ENCODE measurements at regions not wholly inside any gene's neighbourhood (a gene's known extent, or its start where the extent isn't known, plus 50 kb on each side); places are given as distances from the start of the nearest gene placed in this dataset.

GRCh38 chr2:147109291-147109690, 735.5 kb upstream of the ACVR2A start:
- no peaks in the 10 kb centered on the region for H3K36me3 ChIP-seq (ENCODE audit: control insufficient read depth in 2 of 2, insufficient read depth in 1 of 2, low read length in 2 of 2)

GRCh38 chr2:147108548-147108947, 736.3 kb upstream of the ACVR2A start:
- Histone ChIP-seq H3K27ac (ENCODE audit: extremely low read depth, low read depth, low read length) (no peak overlapping the region), H3K36me3 (ENCODE audit: control insufficient read depth in 2 of 2, insufficient read depth in 1 of 2, low read length in 2 of 2) (no peaks in the 10 kb centered on the region), H3K4me1 (ENCODE audit: control insufficient read depth, insufficient read depth, low read length) (no peaks in the 10 kb centered on the region), H3K9me3 (ENCODE audit: control insufficient read depth, insufficient read depth, low read depth, low read length) (no peaks in the 10 kb centered on the region), H3K4me3 (ENCODE audit: low read depth, low read length) (no peak overlapping the region)
- CTCF ChIA-PET = interaction anchor here (3.1 kb wide), 1 partner anchor 25 kb away, joined by 9 read pairs; no protein-coding TSS in a partner anchor
- POLR2A ChIA-PET = no interaction called here
- TF ChIP-seq ZBTB10 (tag by site-specific recombination; IDR thresholded peaks at IDR 0.05) (no peak), ZSCAN16 (tag by site-specific recombination; IDR thresholded peaks at IDR 0.05) (no peak), FEZF1 (tag by site-specific recombination; IDR thresholded peaks at IDR 0.05) (no peak), ZNF654 (tag by site-specific recombination; IDR thresholded peaks at IDR 0.05; ENCODE audit: low read depth) (no peak), INSM2 (tag by site-specific recombination; IDR thresholded peaks at IDR 0.05) (no peak)
- TF ChIP-seq, protein P1, sequence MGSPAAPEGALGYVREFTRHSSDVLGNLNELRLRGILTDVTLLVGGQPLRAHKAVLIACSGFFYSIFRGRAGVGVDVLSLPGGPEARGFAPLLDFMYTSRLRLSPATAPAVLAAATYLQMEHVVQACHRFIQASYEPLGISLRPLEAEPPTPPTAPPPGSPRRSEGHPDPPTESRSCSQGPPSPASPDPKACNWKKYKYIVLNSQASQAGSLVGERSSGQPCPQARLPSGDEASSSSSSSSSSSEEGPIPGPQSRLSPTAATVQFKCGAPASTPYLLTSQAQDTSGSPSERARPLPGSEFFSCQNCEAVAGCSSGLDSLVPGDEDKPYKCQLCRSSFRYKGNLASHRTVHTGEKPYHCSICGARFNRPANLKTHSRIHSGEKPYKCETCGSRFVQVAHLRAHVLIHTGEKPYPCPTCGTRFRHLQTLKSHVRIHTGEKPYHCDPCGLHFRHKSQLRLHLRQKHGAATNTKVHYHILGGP (tag by site-specific recombination; IDR thresholded peaks at IDR 0.05) = no peak
- TF ChIP-seq, protein P2, sequence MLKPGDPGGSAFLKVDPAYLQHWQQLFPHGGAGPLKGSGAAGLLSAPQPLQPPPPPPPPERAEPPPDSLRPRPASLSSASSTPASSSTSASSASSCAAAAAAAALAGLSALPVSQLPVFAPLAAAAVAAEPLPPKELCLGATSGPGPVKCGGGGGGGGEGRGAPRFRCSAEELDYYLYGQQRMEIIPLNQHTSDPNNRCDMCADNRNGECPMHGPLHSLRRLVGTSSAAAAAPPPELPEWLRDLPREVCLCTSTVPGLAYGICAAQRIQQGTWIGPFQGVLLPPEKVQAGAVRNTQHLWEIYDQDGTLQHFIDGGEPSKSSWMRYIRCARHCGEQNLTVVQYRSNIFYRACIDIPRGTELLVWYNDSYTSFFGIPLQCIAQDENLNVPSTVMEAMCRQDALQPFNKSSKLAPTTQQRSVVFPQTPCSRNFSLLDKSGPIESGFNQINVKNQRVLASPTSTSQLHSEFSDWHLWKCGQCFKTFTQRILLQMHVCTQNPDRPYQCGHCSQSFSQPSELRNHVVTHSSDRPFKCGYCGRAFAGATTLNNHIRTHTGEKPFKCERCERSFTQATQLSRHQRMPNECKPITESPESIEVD (tag by site-specific recombination; IDR thresholded peaks at IDR 0.05) = no peak

More at GRCh38 chr2:147109291-147109690, 735.5 kb upstream of the ACVR2A start:
- ChIA-PET POLR2A (no interaction called here), CTCF (interaction anchor here (3.1 kb wide), 1 partner anchor 26 kb away, joined by 9 read pairs; no protein-coding TSS in a partner anchor)
- Histone ChIP-seq H3K4me1 (ENCODE audit: control insufficient read depth, insufficient read depth, low read length) (no peaks in the 10 kb centered on the region), H3K9me3 (ENCODE audit: control insufficient read depth, insufficient read depth, low read depth, low read length) (no peaks in the 10 kb centered on the region), H3K4me3 (ENCODE audit: low read depth, low read length) (no peak overlapping the region), H3K27ac (ENCODE audit: extremely low read depth, low read depth, low read length) (no peak overlapping the region)
- no peak for TF ChIP-seq ZNF626 (tag by site-specific recombination; IDR thresholded peaks at IDR 0.05)
- TF ChIP-seq ZXDB (tag by site-specific recombination; IDR thresholded peaks at IDR 0.05) = no peak
- TF ChIP-seq, protein P3, sequence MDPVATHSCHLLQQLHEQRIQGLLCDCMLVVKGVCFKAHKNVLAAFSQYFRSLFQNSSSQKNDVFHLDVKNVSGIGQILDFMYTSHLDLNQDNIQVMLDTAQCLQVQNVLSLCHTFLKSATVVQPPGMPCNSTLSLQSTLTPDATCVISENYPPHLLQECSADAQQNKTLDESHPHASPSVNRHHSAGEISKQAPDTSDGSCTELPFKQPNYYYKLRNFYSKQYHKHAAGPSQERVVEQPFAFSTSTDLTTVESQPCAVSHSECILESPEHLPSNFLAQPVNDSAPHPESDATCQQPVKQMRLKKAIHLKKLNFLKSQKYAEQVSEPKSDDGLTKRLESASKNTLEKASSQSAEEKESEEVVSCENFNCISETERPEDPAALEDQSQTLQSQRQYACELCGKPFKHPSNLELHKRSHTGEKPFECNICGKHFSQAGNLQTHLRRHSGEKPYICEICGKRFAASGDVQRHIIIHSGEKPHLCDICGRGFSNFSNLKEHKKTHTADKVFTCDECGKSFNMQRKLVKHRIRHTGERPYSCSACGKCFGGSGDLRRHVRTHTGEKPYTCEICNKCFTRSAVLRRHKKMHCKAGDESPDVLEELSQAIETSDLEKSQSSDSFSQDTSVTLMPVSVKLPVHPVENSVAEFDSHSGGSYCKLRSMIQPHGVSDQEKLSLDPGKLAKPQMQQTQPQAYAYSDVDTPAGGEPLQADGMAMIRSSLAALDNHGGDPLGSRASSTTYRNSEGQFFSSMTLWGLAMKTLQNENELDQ (tag by site-specific recombination; IDR thresholded peaks at IDR 0.05; ENCODE audit: low read depth) = no peak
- no peak for TF ChIP-seq ZNF658 (tag by site-specific recombination; IDR thresholded peaks at IDR 0.05)
- TF ChIP-seq, protein P4, sequence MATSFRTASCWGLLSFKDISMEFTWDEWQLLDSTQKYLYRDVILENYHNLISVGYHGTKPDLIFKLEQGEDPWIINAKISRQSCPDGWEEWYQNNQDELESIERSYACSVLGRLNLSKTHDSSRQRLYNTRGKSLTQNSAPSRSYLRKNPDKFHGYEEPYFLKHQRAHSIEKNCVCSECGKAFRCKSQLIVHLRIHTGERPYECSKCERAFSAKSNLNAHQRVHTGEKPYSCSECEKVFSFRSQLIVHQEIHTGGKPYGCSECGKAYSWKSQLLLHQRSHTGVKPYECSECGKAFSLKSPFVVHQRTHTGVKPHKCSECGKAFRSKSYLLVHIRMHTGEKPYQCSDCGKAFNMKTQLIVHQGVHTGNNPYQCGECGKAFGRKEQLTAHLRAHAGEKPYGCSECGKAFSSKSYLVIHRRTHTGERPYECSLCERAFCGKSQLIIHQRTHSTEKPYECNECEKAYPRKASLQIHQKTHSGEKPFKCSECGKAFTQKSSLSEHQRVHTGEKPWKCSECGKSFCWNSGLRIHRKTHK (tag by site-specific recombination; IDR thresholded peaks at IDR 0.05) = no peak
- no peak for TF ChIP-seq ZNF266 (tag by site-specific recombination; IDR thresholded peaks at IDR 0.05; ENCODE audit: low read depth)
- no peak for TF ChIP-seq ZNF404 (tag by site-specific recombination; IDR thresholded peaks at IDR 0.05)
- no peak for TF ChIP-seq ZNF24 (tag by site-specific recombination; IDR thresholded peaks at IDR 0.05)
- no peak for TF ChIP-seq ZNF654 (tag by site-specific recombination; IDR thresholded peaks at IDR 0.05; ENCODE audit: low read depth)
- TF ChIP-seq ZNF776 (tag by site-specific recombination; IDR thresholded peaks at IDR 0.05; ENCODE audit: borderline replicate concordance) = no peak
- TF ChIP-seq ZNF645 (tag by site-specific recombination; IDR thresholded peaks at IDR 0.05) = no peak
- TF ChIP-seq ZNF18 (tag by site-specific recombination; IDR thresholded peaks at IDR 0.05) = no peak
- TF ChIP-seq ZNF391 (tag by site-specific recombination; IDR thresholded peaks at IDR 0.05; ENCODE audit: borderline replicate concordance, low read depth) = no peak
- TF ChIP-seq SP7 (tag by site-specific recombination; IDR thresholded peaks at IDR 0.05) = no peak
- TF ChIP-seq ZNF221 (tag by site-specific recombination; IDR thresholded peaks at IDR 0.05; ENCODE audit: borderline replicate concordance) = no peak

Measured in HEK293 (cell line).